ENCODE measurements at regions not wholly inside any gene's neighbourhood (a gene's known extent, or its start where the extent isn't known, plus 50 kb on each side); places are given as distances from the start of the nearest gene placed in this dataset.

- Histone ChIP-seq H3K9me3 (no peaks in the 10 kb centered on the region), H3K4me3 (no peak overlapping the region), H3K4me1 (peaks cover 2% of the 10 kb centered on the region), H3K36me3 (ENCODE audit: insufficient read depth in 1 of 2, low read depth in 1 of 2) (no peaks in the 10 kb centered on the region), H3K27ac (no peak overlapping the region), H3K27me3 (ENCODE audit: insufficient read depth in 3 of 3, low read length in 2 of 3) (no peaks in the 10 kb centered on the region)
- intact Hi-C loops (cut with DNase I): loop anchor here (10.0 kb wide), 2 partner anchors 336 to 466 kb away; no protein-coding TSS in a partner anchor
- TF ChIP-seq CTCF (IDR thresholded peaks at IDR 0.05): no peak
- DNase-seq: no peak
- WGBS, 3 donors: 90 to 95% (median 95%) methylated on average over 2 of the region's 2 CpGs
- no peak for ATAC-seq
Observed at GRCh38 chr4:24411299-24411698, 173.1 kb downstream of the DHX15 start.

DNA sequence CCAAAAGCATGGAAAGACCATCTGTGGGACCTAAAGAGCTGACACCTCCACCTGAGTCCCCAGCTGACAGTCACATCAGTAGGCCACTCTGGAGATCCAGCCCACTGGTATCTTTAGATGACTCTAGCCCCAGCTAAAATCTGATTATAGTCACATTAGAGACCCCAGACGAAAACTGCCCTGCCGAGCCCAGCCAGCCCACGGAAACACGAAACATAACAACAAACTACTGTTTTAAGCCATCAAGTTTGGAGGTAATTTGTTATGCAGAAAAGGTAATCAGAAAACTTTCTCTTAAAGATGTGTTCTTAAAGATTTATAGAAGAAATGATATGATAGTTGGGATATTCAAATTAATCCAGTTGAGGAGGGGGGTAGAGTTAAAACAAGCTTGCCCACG is 175.7 kb downstream of the DHX15 start:
- TF ChIP-seq CTCF (IDR thresholded peaks at IDR 0.05): no peak
- H3K27me3 ChIP-seq (ENCODE audit: insufficient read depth in 3 of 3, low read length in 2 of 3): no peaks in the 10 kb centered on the region
- DNase-seq (no peak), ATAC-seq (no peak)
- H3K36me3 ChIP-seq (ENCODE audit: insufficient read depth in 1 of 2, low read depth in 1 of 2): no peaks in the 10 kb centered on the region
- peaks cover 12% of the 10 kb centered on the region for H3K4me1 ChIP-seq
- intact Hi-C loops (cut with DNase I): no loop called here
- no peak overlapping the region for H3K27ac ChIP-seq
- 94 to 96% (median 94%) methylated on average over 5 of the region's 5 CpGs for WGBS, 3 donors
- no peaks in the 10 kb centered on the region for H3K9me3 ChIP-seq
- no peak overlapping the region for H3K4me3 ChIP-seq

DNA sequence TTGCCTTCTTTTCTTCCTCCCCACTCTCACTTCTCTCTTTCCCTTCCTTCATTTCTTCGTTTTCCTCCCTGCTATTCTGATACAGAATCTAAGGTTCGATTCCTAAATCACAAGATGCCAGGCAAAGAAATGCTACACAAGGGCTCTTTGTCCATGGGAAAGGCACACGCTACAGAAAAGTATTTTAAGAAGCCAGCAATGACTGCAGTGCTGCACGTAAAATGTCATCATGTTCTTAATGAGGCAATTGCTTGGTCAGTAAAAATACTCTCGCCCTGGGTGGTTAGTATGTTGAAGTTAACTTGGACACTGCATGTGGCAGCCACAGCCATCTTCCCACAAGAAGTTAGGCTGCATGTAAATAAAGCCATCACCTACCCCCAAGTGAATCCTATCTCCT is 178.4 kb downstream of the DHX15 start:
- Histone ChIP-seq H3K4me1 (peaks cover 12% of the 10 kb centered on the region), H3K4me3 (no peak overlapping the region), H3K9me3 (no peaks in the 10 kb centered on the region), H3K27me3 (ENCODE audit: insufficient read depth in 3 of 3, low read length in 2 of 3) (no peaks in the 10 kb centered on the region), H3K27ac (peak overlapping the region; percentile 2), H3K36me3 (ENCODE audit: insufficient read depth in 1 of 2, low read depth in 1 of 2) (no peaks in the 10 kb centered on the region)
- intact Hi-C loops (cut with DNase I): no loop called here
- ATAC-seq (peak; percentile 58 to 93 (median 83)), DNase-seq (no peak)
- TF ChIP-seq CTCF (IDR thresholded peaks at IDR 0.05): no peak
- WGBS, 3 donors: 48 to 75% (median 49%) methylated on average over 5 of the region's 5 CpGs

DNA sequence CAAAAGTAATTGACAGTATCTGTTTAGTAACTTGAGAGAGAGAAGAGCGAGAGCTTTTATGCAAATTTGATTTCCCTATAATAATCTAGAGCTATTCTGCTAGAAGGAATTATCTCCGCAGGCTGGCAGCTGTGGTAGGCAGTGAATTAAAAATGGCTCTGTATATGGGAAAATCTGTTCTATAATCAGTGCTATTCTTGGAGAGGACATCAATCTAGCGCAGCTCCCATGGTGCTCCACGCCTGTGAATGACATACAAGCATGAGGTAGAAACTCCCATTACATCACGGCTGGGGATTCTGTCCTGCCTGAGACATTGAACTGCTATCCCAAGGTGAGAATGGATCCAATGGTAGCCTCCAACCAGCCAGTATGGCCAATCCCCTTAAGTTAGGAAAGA is 179.0 kb downstream of the DHX15 start:
- DNase-seq (no peak), ATAC-seq (peak in 1 of 4 donors; percentile 39)
- 92 to 94% (median 92%) methylated on average over 5 of the region's 5 CpGs for WGBS, 3 donors
- Histone ChIP-seq H3K27ac (no peak overlapping the region), H3K27me3 (ENCODE audit: insufficient read depth in 3 of 3, low read length in 2 of 3) (no peaks in the 10 kb centered on the region), H3K36me3 (ENCODE audit: insufficient read depth in 1 of 2, low read depth in 1 of 2) (no peaks in the 10 kb centered on the region), H3K4me3 (no peak overlapping the region), H3K4me1 (peaks cover 12% of the 10 kb centered on the region), H3K9me3 (no peaks in the 10 kb centered on the region)
- intact Hi-C loops (cut with DNase I): no loop called here
- TF ChIP-seq CTCF (IDR thresholded peaks at IDR 0.05): no peak

- Histone ChIP-seq H3K27ac (no peak overlapping the region), H3K27me3 (ENCODE audit: insufficient read depth in 3 of 3, low read length in 2 of 3) (no peaks in the 10 kb centered on the region), H3K4me1 (peaks cover 12% of the 10 kb centered on the region), H3K9me3 (no peaks in the 10 kb centered on the region), H3K4me3 (no peak overlapping the region), H3K36me3 (ENCODE audit: insufficient read depth in 1 of 2, low read depth in 1 of 2) (no peaks in the 10 kb centered on the region)
- no peak for TF ChIP-seq CTCF (IDR thresholded peaks at IDR 0.05)
- no peak for DNase-seq
- no peak for ATAC-seq
- WGBS, 3 donors: 81 to 86% (median 83%) methylated on average over 3 of the region's 3 CpGs
- intact Hi-C loops (cut with DNase I): no loop called here
Observed at GRCh38 chr4:24404281-24404680, 180.1 kb downstream of the DHX15 start.
